ENCODE measurements at regions not wholly inside any gene's neighbourhood (a gene's known extent, or its start where the extent isn't known, plus 50 kb on each side); places are given as distances from the start of the nearest gene placed in this dataset.

DNA sequence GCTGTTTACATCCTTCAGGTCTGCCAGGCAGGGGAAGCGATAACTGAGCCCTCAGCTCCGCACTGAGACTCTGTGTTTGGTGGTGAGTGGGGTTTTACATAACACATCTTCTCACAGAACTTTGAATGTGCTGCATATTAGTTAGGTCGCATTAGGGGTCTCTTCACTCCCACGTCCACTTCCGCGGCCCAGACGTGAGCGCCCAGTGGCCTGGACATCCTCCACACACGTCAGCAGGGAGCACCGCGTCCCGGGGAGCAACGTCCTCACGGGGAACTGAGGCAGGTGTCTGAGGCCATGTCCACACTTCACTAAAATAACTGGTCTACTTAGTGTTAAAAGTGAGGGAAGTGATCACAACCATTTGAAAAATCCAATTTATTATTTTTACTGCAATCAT lies 100.4 kb upstream of the SATB2 start:
- intact Hi-C loops (cut with micrococcal nuclease; ENCODE audit: unreplicated experiment) (no loop called here), in situ Hi-C loops (cut with HindIII; ENCODE audit: extremely low pct_ligation_motif_present, low pct_unique_long_range_greater_than_20kb) (no loop called here)
- ATAC-seq (no peak), FAIRE-seq (no peak), DNase-seq (ENCODE audit: low spot score) (no peak)
- no peak overlapping the region for H3K27ac ChIP-seq (ENCODE audit: extremely low read length, insufficient read depth, low read length)
- BruUV-seq (replicated peaks) = no TSS peak
- ChIA-PET POLR2A (no interaction called here), CTCF (ENCODE audit: low intra/inter-chr PET ratio, low total read pairs) (no interaction called here)
- H3K79me2 ChIP-seq (ENCODE audit: insufficient read depth, low read length) = no peaks in the 10 kb centered on the region
- H3K9me3 ChIP-seq (ENCODE audit: low read length) = no peaks in the 10 kb centered on the region
- H3K4me1 ChIP-seq (ENCODE audit: insufficient read depth, low read length) = no peaks in the 10 kb centered on the region
- H2AFZ ChIP-seq (ENCODE audit: low read length) = no peak overlapping the region
- H3K36me3 ChIP-seq (replicated peaks in 1 of 2; ENCODE audit: control insufficient read depth in 1 of 2, insufficient read depth in 2 of 2, low read length in 2 of 2) = no peaks in the 10 kb centered on the region
- no peaks in the 10 kb centered on the region for H4K20me1 ChIP-seq (ENCODE audit: insufficient read depth, low read length)
- H3K4me3 ChIP-seq (replicated peaks in 1 of 3; ENCODE audit: insufficient read depth in 1 of 3, low read depth in 2 of 3, low read length in 3 of 3) = no peak overlapping the region
- no peak overlapping the region for H3K4me2 ChIP-seq (ENCODE audit: low read depth, low read length)
- H3K9ac ChIP-seq (ENCODE audit: insufficient read depth, low read depth, low read length) = no peak overlapping the region
- WGBS (ENCODE audit: low lambda C conversion rate) = 45% methylated on average over 14 of the region's 14 CpGs
- peaks cover 4 to 6% of the 10 kb centered on the region in 2 experiments; a peak in 3 of 5 replicates for H3K27me3 ChIP-seq (ENCODE audit: control insufficient read depth in 1 of 2, insufficient read depth in 2 of 2, low read length in 2 of 2)
- TF ChIP-seq TP53 (CRISPR knock-in tag; conservative IDR thresholded peaks at IDR 0.05) (no peak), HOXA3 (CRISPR knock-in tag; IDR thresholded peaks at IDR 0.05) (no peak), MYC (CRISPR knock-in tag; IDR thresholded peaks at IDR 0.05; ENCODE audit: borderline replicate concordance) (no peak), XBP1 (CRISPR knock-in tag; IDR thresholded peaks at IDR 0.05) (no peak), ZFP62 (CRISPR knock-in tag; IDR thresholded peaks at IDR 0.05) (no peak), ZNF557 (CRISPR knock-in tag; IDR thresholded peaks at IDR 0.05) (no peak), ZNF33A (CRISPR knock-in tag; IDR thresholded peaks at IDR 0.05; ENCODE audit: borderline replicate concordance) (no peak), ZNF30 (CRISPR knock-in tag; IDR thresholded peaks at IDR 0.05) (no peak), IKZF4 (CRISPR knock-in tag; IDR thresholded peaks at IDR 0.05; ENCODE audit: borderline replicate concordance, low read depth, not compliant biosample characterization) (no peak), AGO1 (IDR thresholded peaks at IDR 0.05; ENCODE audit: low read depth, low read length, poor library complexity, severe bottlenecking) (no peak), ESRRA (CRISPR knock-in tag; IDR thresholded peaks at IDR 0.05; ENCODE audit: low read depth) (no peak), TIGD3 (CRISPR knock-in tag; IDR thresholded peaks at IDR 0.05; ENCODE audit: borderline replicate concordance) (no peak), EED (CRISPR knock-in tag; IDR thresholded peaks at IDR 0.05) (no peak), RCOR2 (CRISPR knock-in tag; IDR thresholded peaks at IDR 0.05) (no peak), ZNF232 (CRISPR knock-in tag; IDR thresholded peaks at IDR 0.05; ENCODE audit: borderline replicate concordance) (no peak), ZMAT3 (CRISPR knock-in tag; conservative IDR thresholded peaks at IDR 0.05) (no peak)
- TF ChIP-seq, protein P1, sequence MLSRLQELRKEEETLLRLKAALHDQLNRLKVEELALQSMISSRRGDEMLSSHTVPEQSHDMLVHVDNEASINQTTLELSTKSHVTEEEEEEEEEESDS (CRISPR knock-in tag; IDR thresholded peaks at IDR 0.05; ENCODE audit: borderline replicate concordance) = no peak
- TF ChIP-seq, protein P2, sequence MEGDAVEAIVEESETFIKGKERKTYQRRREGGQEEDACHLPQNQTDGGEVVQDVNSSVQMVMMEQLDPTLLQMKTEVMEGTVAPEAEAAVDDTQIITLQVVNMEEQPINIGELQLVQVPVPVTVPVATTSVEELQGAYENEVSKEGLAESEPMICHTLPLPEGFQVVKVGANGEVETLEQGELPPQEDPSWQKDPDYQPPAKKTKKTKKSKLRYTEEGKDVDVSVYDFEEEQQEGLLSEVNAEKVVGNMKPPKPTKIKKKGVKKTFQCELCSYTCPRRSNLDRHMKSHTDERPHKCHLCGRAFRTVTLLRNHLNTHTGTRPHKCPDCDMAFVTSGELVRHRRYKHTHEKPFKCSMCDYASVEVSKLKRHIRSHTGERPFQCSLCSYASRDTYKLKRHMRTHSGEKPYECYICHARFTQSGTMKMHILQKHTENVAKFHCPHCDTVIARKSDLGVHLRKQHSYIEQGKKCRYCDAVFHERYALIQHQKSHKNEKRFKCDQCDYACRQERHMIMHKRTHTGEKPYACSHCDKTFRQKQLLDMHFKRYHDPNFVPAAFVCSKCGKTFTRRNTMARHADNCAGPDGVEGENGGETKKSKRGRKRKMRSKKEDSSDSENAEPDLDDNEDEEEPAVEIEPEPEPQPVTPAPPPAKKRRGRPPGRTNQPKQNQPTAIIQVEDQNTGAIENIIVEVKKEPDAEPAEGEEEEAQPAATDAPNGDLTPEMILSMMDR (CRISPR knock-in tag; IDR thresholded peaks at IDR 0.05) = no peak
- TF ChIP-seq, protein P3, sequence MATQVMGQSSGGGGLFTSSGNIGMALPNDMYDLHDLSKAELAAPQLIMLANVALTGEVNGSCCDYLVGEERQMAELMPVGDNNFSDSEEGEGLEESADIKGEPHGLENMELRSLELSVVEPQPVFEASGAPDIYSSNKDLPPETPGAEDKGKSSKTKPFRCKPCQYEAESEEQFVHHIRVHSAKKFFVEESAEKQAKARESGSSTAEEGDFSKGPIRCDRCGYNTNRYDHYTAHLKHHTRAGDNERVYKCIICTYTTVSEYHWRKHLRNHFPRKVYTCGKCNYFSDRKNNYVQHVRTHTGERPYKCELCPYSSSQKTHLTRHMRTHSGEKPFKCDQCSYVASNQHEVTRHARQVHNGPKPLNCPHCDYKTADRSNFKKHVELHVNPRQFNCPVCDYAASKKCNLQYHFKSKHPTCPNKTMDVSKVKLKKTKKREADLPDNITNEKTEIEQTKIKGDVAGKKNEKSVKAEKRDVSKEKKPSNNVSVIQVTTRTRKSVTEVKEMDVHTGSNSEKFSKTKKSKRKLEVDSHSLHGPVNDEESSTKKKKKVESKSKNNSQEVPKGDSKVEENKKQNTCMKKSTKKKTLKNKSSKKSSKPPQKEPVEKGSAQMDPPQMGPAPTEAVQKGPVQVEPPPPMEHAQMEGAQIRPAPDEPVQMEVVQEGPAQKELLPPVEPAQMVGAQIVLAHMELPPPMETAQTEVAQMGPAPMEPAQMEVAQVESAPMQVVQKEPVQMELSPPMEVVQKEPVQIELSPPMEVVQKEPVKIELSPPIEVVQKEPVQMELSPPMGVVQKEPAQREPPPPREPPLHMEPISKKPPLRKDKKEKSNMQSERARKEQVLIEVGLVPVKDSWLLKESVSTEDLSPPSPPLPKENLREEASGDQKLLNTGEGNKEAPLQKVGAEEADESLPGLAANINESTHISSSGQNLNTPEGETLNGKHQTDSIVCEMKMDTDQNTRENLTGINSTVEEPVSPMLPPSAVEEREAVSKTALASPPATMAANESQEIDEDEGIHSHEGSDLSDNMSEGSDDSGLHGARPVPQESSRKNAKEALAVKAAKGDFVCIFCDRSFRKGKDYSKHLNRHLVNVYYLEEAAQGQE (IDR thresholded peaks at IDR 0.05; ENCODE audit: borderline replicate concordance in 1 of 2, low read depth in 1 of 2, low read length in 2 of 2) = no peak
